Non-pigmented ciliary epithelial cell (primary cell): ENCODE measurements at regions not wholly inside any gene's neighbourhood (a gene's known extent, or its start where the extent isn't known, plus 50 kb on each side); places are given as distances from the start of the nearest gene placed in this dataset.
"Not testable (repeated sequence)": the region's sequence is repeated elsewhere in the genome, so short reads cannot be mapped to it uniquely, and the experiment has no call there.

Experiments
- DNase-seq: peaks from one replicate; pipeline ENCODE4 v3.0.0-alpha.2; 2010; ENCODE audit warnings: low read depth

GRCh38 chr7:65145710-65146109 lies 139.2 kb upstream of the ERV3-1 start:
- DNase-seq = not testable (repeated sequence)

GRCh38 chr7:65145008-65145407 lies 138.5 kb upstream of the ERV3-1 start:
- DNase-seq = not testable (repeated sequence)

GRCh38 chr7:65144557-65144956 lies 138.1 kb upstream of the ERV3-1 start:
- DNase-seq = not testable (repeated sequence)

GRCh38 chr7:65144119-65144518 lies 137.6 kb upstream of the ERV3-1 start:
- not testable (repeated sequence) for DNase-seq

- DNase-seq = not testable (repeated sequence)
Measured at GRCh38 chr7:65141894-65142293, 135.4 kb upstream of the ERV3-1 start.

- not testable (repeated sequence) for DNase-seq
Measured at GRCh38 chr7:65141405-65141778, 134.9 kb upstream of the ERV3-1 start.

GRCh38 chr7:65140543-65141404 lies 134.3 kb upstream of the ERV3-1 start:
- not testable (repeated sequence) for DNase-seq

GRCh38 chr7:65136850-65137249 lies 130.4 kb upstream of the ERV3-1 start:
- not testable (repeated sequence) for DNase-seq

- DNase-seq = not testable (repeated sequence)
Measured at GRCh38 chr7:65133087-65133486, 126.6 kb upstream of the ERV3-1 start.

- not testable (repeated sequence) for DNase-seq
Measured at GRCh38 chr7:65132256-65132655, 125.8 kb upstream of the ERV3-1 start.

- DNase-seq = not testable (repeated sequence)
Measured at GRCh38 chr7:65127364-65127763, 120.9 kb upstream of the ERV3-1 start.

GRCh38 chr7:65124600-65124999 lies 118.1 kb upstream of the ERV3-1 start:
- DNase-seq = not testable (repeated sequence)

- DNase-seq = not testable (repeated sequence)
Measured at GRCh38 chr7:65105650-65106203, 99.2 kb upstream of the ERV3-1 start.

GRCh38 chr7:65100499-65100898 lies 94.0 kb upstream of the ERV3-1 start:
- DNase-seq = not testable (repeated sequence)

GRCh38 chr7:65081669-65082055 lies 75.2 kb upstream of the ERV3-1 start:
- DNase-seq = not testable (repeated sequence)

GRCh38 chr7:65080799-65081668 lies 74.5 kb upstream of the ERV3-1 start:
- DNase-seq = peak; percentile 68

- not testable (repeated sequence) for DNase-seq
Measured at GRCh38 chr7:65074959-65075358, 68.5 kb upstream of the ERV3-1 start.

GRCh38 chr7:65073160-65073559 lies 66.7 kb upstream of the ERV3-1 start:
- not testable (repeated sequence) for DNase-seq

GRCh38 chr7:65071854-65072431 lies 65.5 kb upstream of the ERV3-1 start:
- DNase-seq = not testable (repeated sequence)

- DNase-seq = not testable (repeated sequence)
Measured at GRCh38 chr7:65069476-65069875, 63.0 kb upstream of the ERV3-1 start.

- not testable (repeated sequence) for DNase-seq
Measured at GRCh38 chr7:65062566-65062965, 56.1 kb upstream of the ERV3-1 start.

- DNase-seq = not testable (repeated sequence)
Measured at GRCh38 chr7:65059247-65059646, 52.8 kb upstream of the ERV3-1 start.
